Calu3 (cell line): ENCODE measurements at regions not wholly inside any gene's neighbourhood (a gene's known extent, or its start where the extent isn't known, plus 50 kb on each side); places are given as distances from the start of the nearest gene placed in this dataset.
"Not testable (repeated sequence)": the region's sequence is repeated elsewhere in the genome, so short reads cannot be mapped to it uniquely, and the experiment has no call there.

ENCODE experiments used
- BruUV-seq: library from RNA; stranded (reverse); fragments of 400-500 nt; replicated peaks from 2 replicates; lab custom pipeline; 2021; lab: Mats Ljungman, UMichigan
- CTCF ChIA-PET: fragments of 300-600 bp; sonication (Branson Sonifier 250); formaldehyde crosslinking; loops from one replicate; lab custom pipeline; 2022; ENCODE audit warnings: antibody characterized with exemption; lab: Charles Lee
- DNase-seq: peaks from one replicate; pipeline ENCODE4 v3.0.0; 2022
- H3K27ac Mint-ChIP-seq: one replicate; pipeline ENCODE4 v1.8.0; 2022; ENCODE audit warnings: mixed read lengths; ENCODE audit not compliant: unreplicated experiment
- H3K27me3 Mint-ChIP-seq: one replicate; pipeline ENCODE4 v1.8.0; 2022; ENCODE audit warnings: mixed read lengths; ENCODE audit not compliant: unreplicated experiment
- H3K36me3 Mint-ChIP-seq: one replicate; pipeline ENCODE4 v1.8.0; 2022; ENCODE audit warnings: mild to moderate bottlenecking, moderate library complexity, mixed read lengths; ENCODE audit not compliant: insufficient read depth, unreplicated experiment
- H3K4me1 Mint-ChIP-seq: one replicate; pipeline ENCODE4 v1.8.0; 2022; ENCODE audit warnings: mild to moderate bottlenecking, low read depth, mixed read lengths; ENCODE audit not compliant: unreplicated experiment
- H3K4me3 Mint-ChIP-seq: one replicate; pipeline ENCODE4 v1.8.0; 2022; ENCODE audit warnings: mild to moderate bottlenecking, low read depth, moderate library complexity, mixed read lengths; ENCODE audit not compliant: unreplicated experiment
- H3K9me3 Mint-ChIP-seq: one replicate; pipeline ENCODE4 v1.8.0; 2022; ENCODE audit warnings: low read depth, mixed read lengths; ENCODE audit not compliant: unreplicated experiment
- intact Hi-C: fragments of 100-400 bp; cut with micrococcal nuclease; formaldehyde crosslinking; loops from one replicate; pipeline ENCODE4 v1.10.0; 2022; ENCODE audit not compliant: unreplicated experiment
- TF ChIP-seq, protein P1 (sequence below): fragments of 200-600 bp; IDR thresholded peaks from one replicate; pipeline ENCODE4 v1.8.0; 2022; ENCODE audit warnings: antibody characterized with exemption; ENCODE audit not compliant: unreplicated experiment

DNA sequence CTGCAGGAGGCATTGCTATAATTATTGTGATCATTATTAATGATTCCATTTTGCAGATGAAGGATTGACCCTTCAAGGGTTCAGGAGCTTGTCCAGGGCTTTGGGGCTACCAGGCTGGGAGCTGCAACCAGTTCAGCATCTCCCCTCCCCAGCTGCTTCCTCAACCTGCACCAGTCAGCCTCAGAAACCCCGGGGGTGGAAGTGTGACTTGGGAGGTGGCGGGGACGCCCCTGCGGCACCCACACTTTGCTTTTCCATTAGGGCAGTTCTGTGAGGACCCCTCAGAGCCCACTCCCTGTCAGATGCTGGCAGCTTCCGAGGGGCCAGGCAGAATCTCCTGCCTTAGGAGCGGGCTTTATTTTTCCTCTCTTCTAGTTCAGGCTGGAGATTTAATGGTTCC, 85.6 kb downstream of the OLFM1 start:
- Mint-ChIP-seq H3K27me3 (peaks cover 22% of the 10 kb centered on the region), H3K4me1 (no peaks in the 10 kb centered on the region), H3K9me3 (peaks cover 4% of the 10 kb centered on the region), H3K27ac (no peak overlapping the region), H3K4me3 (no peak overlapping the region), H3K36me3 (no peaks in the 10 kb centered on the region)
- CTCF ChIA-PET, result no interaction called here
- BruUV-seq, result no TSS peak
- intact Hi-C loops, result no loop called here
- TF ChIP-seq, protein P1, sequence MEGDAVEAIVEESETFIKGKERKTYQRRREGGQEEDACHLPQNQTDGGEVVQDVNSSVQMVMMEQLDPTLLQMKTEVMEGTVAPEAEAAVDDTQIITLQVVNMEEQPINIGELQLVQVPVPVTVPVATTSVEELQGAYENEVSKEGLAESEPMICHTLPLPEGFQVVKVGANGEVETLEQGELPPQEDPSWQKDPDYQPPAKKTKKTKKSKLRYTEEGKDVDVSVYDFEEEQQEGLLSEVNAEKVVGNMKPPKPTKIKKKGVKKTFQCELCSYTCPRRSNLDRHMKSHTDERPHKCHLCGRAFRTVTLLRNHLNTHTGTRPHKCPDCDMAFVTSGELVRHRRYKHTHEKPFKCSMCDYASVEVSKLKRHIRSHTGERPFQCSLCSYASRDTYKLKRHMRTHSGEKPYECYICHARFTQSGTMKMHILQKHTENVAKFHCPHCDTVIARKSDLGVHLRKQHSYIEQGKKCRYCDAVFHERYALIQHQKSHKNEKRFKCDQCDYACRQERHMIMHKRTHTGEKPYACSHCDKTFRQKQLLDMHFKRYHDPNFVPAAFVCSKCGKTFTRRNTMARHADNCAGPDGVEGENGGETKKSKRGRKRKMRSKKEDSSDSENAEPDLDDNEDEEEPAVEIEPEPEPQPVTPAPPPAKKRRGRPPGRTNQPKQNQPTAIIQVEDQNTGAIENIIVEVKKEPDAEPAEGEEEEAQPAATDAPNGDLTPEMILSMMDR, result no peak
- no peak for DNase-seq

DNA sequence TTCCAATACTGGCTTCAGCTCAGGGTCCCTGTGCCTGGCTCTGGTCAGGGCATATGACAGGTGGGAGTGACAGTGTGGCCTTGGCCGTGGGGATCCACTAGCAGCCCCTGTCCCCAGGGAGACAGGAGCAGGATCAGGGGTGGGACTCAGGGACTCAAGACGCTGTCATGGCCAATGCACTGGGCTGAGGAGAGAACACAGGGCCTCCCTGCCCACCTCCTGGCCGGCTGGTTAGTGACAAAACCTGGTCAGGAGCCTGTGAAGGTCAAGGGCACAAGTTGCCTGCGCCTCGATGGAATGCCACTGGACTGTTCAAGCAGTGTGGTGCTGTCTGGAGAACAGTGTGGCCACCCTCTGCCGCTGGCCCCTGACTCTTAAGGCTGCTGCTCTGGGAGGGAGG, 86.8 kb downstream of the OLFM1 start:
- H3K27ac Mint-ChIP-seq, result no peak overlapping the region
- peaks cover 17% of the 10 kb centered on the region for H3K27me3 Mint-ChIP-seq
- H3K4me3 Mint-ChIP-seq, result no peak overlapping the region
- TF ChIP-seq, protein P1, result no peak
- H3K4me1 Mint-ChIP-seq, result no peaks in the 10 kb centered on the region
- peaks cover 1% of the 10 kb centered on the region for H3K9me3 Mint-ChIP-seq
- no TSS peak for BruUV-seq
- no peak for DNase-seq
- CTCF ChIA-PET, result no interaction called here
- H3K36me3 Mint-ChIP-seq, result no peaks in the 10 kb centered on the region
- intact Hi-C loops, result no loop called here

DNA sequence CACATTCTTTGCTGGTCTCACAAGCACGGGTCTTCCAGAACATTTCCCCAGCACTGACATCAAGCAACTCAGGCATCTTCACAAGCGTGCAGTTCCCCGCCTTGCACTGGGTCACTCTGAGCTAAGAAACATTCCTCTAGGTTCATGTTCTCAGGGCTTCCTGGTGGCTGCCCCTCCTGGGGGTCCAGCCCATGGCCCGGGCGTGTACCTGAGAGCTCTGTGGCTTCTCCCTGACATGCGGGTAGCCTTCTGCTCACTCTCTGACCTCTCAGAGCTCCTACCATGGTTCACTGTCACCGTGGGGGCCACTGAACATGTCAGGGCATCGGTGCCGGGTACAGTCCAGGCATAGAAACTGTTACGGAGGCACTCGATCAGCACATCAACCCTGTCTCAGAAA, 87.5 kb downstream of the OLFM1 start:
- TF ChIP-seq, protein P1, result no peak
- Mint-ChIP-seq H3K27ac (no peak overlapping the region), H3K36me3 (no peaks in the 10 kb centered on the region), H3K4me1 (no peaks in the 10 kb centered on the region), H3K9me3 (no peaks in the 10 kb centered on the region), H3K4me3 (no peak overlapping the region), H3K27me3 (peaks cover 10% of the 10 kb centered on the region)
- CTCF ChIA-PET, result no interaction called here
- no TSS peak for BruUV-seq
- intact Hi-C loops, result no loop called here
- no peak for DNase-seq

DNA sequence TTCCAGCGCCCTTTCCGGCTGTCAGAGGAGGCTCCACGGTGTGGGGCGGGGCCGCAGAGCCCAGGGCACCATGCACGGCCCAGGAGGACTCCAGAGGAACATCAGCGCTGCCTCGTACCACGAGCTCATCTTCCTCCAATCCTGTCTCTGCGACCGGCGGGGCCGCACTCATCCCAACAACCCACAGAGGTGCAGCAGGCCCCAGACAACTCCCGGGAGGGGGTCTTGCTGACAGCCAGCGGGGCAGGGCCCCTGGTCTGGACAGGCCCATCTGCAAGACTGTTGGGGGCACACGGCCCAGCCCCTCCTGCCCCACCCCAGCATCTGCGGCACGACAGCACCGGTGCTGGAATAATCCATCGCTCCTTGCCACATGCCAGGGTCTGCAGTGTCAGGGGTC, 88.8 kb downstream of the OLFM1 start:
- Mint-ChIP-seq H3K27ac (no peak overlapping the region), H3K9me3 (no peaks in the 10 kb centered on the region), H3K36me3 (no peaks in the 10 kb centered on the region), H3K4me3 (no peak overlapping the region), H3K4me1 (no peaks in the 10 kb centered on the region), H3K27me3 (peaks cover 9% of the 10 kb centered on the region)
- CTCF ChIA-PET, result no interaction called here
- no TSS peak for BruUV-seq
- TF ChIP-seq, protein P1, result no peak
- DNase-seq, result no peak
- intact Hi-C loops, result no loop called here

DNA sequence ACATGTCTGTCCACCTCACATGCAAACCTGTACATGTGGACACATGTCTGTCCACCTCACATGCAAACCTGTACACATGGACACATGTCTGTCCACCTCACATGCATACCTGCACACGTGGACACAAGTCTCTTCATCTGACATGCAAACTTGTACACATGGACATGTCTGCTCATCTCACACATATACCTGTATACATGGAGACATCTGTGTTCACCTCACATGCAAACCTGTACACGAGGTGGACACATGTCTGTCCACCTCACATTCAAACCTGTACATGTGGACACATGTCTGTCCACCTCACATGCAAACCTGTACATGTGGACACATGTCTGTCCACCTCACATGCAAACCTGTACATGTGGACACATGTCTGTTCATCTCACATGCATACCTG, 90.1 kb downstream of the OLFM1 start:
- H3K4me3 Mint-ChIP-seq, H3K9me3 Mint-ChIP-seq, BruUV-seq, H3K4me1 Mint-ChIP-seq, CTCF ChIA-PET, H3K27ac Mint-ChIP-seq, DNase-seq, H3K36me3 Mint-ChIP-seq, H3K27me3 Mint-ChIP-seq, intact Hi-C loops: not testable (repeated sequence)
